Natural killer cell (primary cell): ENCODE measurements at regions not wholly inside any gene's neighbourhood (a gene's known extent, or its start where the extent isn't known, plus 50 kb on each side); places are given as distances from the start of the nearest gene placed in this dataset.
"Not testable (repeated sequence)": the region's sequence is repeated elsewhere in the genome, so short reads cannot be mapped to it uniquely, and the experiment has no call there.

Source experiments
- ATAC-seq, 3 donors: fragments of 150-1000 bp in 2 of 3; fragments of 200-7000 bp in 1 of 3; cut with Tn5 transposase; 1 replicate in 1 of 3; 2 replicates in 2 of 3; pipeline ENCODE4 v1.10.0; 2021; ENCODE audit warnings: mild to moderate bottlenecking in 2 of 3, moderate library complexity in 2 of 3
- DNase-seq, 2 donors: peaks; one replicate each; pipeline versions ENCODE4 v3.0.0 to v3.0.0-alpha.2; 2013 to 2021; ENCODE audit warnings: mixed read lengths in 1 of 2
- H3K27ac ChIP-seq: one replicate; pipeline ENCODE4 v1.5.1; 2013; ENCODE audit warnings: mild to moderate bottlenecking, low read length
- H3K27me3 ChIP-seq: one replicate; pipeline ENCODE4 v1.6.1; 2013; ENCODE audit warnings: low read length; ENCODE audit not compliant: control insufficient read depth, insufficient read depth
- H3K36me3 ChIP-seq: one replicate; pipeline ENCODE4 v1.6.1; 2013; ENCODE audit warnings: low read length; ENCODE audit not compliant: control insufficient read depth, insufficient read depth
- H3K4me1 ChIP-seq: one replicate; pipeline ENCODE4 v1.6.1; 2013; ENCODE audit warnings: low read length; ENCODE audit not compliant: control insufficient read depth, insufficient read depth
- H3K4me3 ChIP-seq: one replicate; pipeline ENCODE4 v1.5.1; 2013; ENCODE audit warnings: low read length
- H3K9me3 ChIP-seq: one replicate; pipeline ENCODE4 v1.6.1; 2013; ENCODE audit warnings: low read length; ENCODE audit not compliant: control insufficient read depth, insufficient read depth
- H3K27ac Mint-ChIP-seq, 2 donors: one replicate each; pipeline ENCODE4 v1.8.0; 2022; ENCODE audit warnings: mild to moderate bottlenecking in 2 of 2, mixed read lengths in 2 of 2, moderate library complexity in 1 of 2
- H3K27me3 Mint-ChIP-seq, 2 donors: one replicate each; pipeline ENCODE4 v1.8.0; 2022; ENCODE audit warnings: low read depth in 2 of 2, mixed read lengths in 2 of 2
- H3K36me3 Mint-ChIP-seq: one replicate; pipeline ENCODE4 v1.8.0; 2022; ENCODE audit warnings: mixed read lengths
- H3K4me1 Mint-ChIP-seq, 2 donors: one replicate each; pipeline ENCODE4 v1.8.0; 2022; ENCODE audit warnings: mixed read lengths in 2 of 2
- H3K4me3 Mint-ChIP-seq: one replicate; pipeline ENCODE4 v1.8.0; 2022; ENCODE audit warnings: mild to moderate bottlenecking, moderate library complexity, mixed read lengths
- H3K9me3 Mint-ChIP-seq, 2 donors: one replicate each; pipeline ENCODE4 v1.8.0; 2022; ENCODE audit warnings: mixed read lengths in 2 of 2
- WGBS: methylation state at CpG from one replicate; pipeline ENCODE4 v1.1.7; 2013; ENCODE audit warnings: missing lambda C conversion rate; ENCODE audit not compliant: insufficient coverage; 5-methylcytosine and 5-hydroxymethylcytosine counted together
- intact Hi-C: fragments of 100-400 bp; cut with micrococcal nuclease; formaldehyde crosslinking; loops from one replicate; pipeline ENCODE4 v1.14.2; 2022
- TF ChIP-seq, protein P1 (sequence below): fragments of 200-600 bp; IDR thresholded peaks from one replicate; pipeline ENCODE4 v1.8.0; 2022; ENCODE audit warnings: antibody characterized with exemption

DNA sequence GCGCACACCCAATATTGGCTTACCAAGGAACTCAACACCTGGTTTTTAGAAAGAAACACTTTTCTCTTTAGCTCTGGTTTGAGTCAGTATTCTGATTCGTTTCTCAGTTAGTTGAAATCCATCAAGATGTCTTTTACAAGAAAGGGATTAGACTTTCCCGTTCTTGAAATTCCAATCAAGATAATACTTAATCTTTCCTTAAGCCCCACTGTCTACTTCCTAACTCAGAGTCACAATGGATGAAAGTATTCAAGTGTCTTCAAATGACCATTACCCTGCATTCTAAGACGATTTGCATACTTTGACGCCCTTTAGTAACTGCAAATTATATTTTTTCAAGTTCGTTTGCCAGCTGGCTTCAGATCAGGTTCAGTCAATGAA is 189.8 kb downstream of the USP22 start:
- Histone ChIP-seq H3K27ac (no peak overlapping the region), H3K4me1 (peaks cover 12% of the 10 kb centered on the region), H3K27me3 (peaks cover 2% of the 10 kb centered on the region), H3K4me3 (no peak overlapping the region), H3K36me3 (no peaks in the 10 kb centered on the region), H3K9me3 (no peaks in the 10 kb centered on the region)
- intact Hi-C loops, result no loop called here
- ATAC-seq (no peak), DNase-seq (no peak)
- peak overlapping the region; percentile 83 for H3K4me3 Mint-ChIP-seq
- 26% methylated on average over 6 of the region's 6 CpGs for WGBS
- TF ChIP-seq, protein P1, sequence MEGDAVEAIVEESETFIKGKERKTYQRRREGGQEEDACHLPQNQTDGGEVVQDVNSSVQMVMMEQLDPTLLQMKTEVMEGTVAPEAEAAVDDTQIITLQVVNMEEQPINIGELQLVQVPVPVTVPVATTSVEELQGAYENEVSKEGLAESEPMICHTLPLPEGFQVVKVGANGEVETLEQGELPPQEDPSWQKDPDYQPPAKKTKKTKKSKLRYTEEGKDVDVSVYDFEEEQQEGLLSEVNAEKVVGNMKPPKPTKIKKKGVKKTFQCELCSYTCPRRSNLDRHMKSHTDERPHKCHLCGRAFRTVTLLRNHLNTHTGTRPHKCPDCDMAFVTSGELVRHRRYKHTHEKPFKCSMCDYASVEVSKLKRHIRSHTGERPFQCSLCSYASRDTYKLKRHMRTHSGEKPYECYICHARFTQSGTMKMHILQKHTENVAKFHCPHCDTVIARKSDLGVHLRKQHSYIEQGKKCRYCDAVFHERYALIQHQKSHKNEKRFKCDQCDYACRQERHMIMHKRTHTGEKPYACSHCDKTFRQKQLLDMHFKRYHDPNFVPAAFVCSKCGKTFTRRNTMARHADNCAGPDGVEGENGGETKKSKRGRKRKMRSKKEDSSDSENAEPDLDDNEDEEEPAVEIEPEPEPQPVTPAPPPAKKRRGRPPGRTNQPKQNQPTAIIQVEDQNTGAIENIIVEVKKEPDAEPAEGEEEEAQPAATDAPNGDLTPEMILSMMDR, result no peak
- H3K36me3 Mint-ChIP-seq, result no peaks in the 10 kb centered on the region
- no peaks in the 10 kb centered on the region for H3K9me3 Mint-ChIP-seq
- no peak overlapping the region for H3K27ac Mint-ChIP-seq
- peaks cover 9 to 17% of the 10 kb centered on the region in 2 donors for H3K4me1 Mint-ChIP-seq
- peaks cover 11 to 26% of the 10 kb centered on the region in 2 donors for H3K27me3 Mint-ChIP-seq

DNA sequence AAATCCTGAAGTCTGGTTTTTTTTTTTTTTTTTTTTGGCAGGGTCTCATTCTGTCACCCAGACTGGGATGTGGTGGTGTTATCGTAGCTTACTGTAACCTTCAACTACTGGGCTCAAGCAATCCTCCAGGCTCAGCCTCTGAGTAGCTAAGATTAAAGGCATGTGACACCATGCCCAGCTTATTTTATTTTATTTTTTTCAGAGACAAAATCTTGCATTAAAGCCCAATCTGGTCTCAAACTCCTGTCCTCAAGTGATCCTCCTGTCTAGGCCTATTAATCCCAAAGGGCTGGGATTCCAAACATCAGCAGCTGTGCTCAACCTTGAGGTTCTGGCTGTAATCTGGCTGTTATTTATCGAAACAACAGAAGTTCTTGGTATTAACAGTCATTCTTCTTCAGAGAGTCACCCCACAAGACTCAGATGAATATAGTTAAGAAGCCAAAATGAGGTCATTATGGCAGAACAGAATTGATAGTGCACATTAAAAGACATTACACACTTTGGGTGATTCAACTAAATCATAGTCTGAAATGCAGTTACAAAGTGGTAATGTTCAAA is 186.8 kb downstream of the USP22 start:
- H3K4me3 Mint-ChIP-seq, H3K9me3 ChIP-seq, H3K27me3 ChIP-seq, H3K9me3 Mint-ChIP-seq, ATAC-seq, H3K36me3 ChIP-seq, H3K27ac ChIP-seq, H3K36me3 Mint-ChIP-seq, DNase-seq, H3K4me3 ChIP-seq, intact Hi-C loops, H3K27ac Mint-ChIP-seq: not testable (repeated sequence)
- peaks cover 12% of the 10 kb centered on the region for H3K4me1 ChIP-seq
- Mint-ChIP-seq H3K4me1 (peaks cover 9 to 13% of the 10 kb centered on the region in 2 donors), H3K27me3 (peaks cover 11 to 26% of the 10 kb centered on the region in 2 donors)
- WGBS, result 72% methylated on average over 2 of the region's 2 CpGs

DNA sequence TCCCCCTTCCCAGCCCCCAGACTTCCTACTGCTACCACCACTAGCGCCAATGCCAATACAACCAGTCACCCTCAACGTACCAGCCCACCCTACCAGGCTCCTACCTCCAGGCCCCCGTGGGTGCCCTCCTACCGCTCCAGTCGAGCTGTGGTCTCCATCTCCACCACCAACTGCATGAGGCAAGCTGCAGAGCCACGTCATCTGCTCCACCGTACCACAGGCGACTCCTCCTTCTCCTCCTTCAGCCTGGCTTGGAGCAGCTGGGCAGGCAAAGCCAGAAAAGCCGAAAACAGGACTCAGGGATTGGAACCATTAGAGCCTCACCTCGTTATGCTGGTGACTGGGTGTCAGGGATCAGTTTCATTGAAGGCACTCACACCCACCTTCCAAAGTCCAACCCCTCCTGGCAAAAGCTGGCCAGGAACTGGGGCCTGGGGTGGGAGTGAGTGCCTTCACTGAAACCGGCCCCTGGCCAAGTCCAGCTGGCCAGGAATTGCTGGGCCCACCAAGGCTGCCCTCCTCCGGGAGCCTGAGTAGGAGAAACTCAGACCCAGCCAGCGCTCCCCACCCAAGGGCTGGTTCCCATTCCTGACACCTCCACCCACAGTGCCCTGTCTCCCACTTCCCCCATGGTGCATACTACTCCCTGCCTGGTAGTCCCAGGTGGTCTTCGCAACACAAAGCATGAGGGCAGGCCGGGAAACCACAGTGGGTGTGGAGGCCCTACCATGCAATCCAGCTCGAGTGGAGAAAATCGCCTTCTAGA is 176.2 kb downstream of the USP22 start:
- H3K36me3 ChIP-seq, H3K9me3 ChIP-seq, intact Hi-C loops, H3K27ac Mint-ChIP-seq, H3K27ac ChIP-seq, H3K4me1 Mint-ChIP-seq, H3K9me3 Mint-ChIP-seq, H3K27me3 ChIP-seq, H3K36me3 Mint-ChIP-seq, H3K4me3 ChIP-seq, H3K4me1 ChIP-seq, DNase-seq, H3K4me3 Mint-ChIP-seq, ATAC-seq: not testable (repeated sequence)
- H3K27me3 Mint-ChIP-seq, result peaks cover 11 to 14% of the 10 kb centered on the region in 2 donors
- WGBS, result 85% methylated on average over 16 of the region's 17 CpGs

DNA sequence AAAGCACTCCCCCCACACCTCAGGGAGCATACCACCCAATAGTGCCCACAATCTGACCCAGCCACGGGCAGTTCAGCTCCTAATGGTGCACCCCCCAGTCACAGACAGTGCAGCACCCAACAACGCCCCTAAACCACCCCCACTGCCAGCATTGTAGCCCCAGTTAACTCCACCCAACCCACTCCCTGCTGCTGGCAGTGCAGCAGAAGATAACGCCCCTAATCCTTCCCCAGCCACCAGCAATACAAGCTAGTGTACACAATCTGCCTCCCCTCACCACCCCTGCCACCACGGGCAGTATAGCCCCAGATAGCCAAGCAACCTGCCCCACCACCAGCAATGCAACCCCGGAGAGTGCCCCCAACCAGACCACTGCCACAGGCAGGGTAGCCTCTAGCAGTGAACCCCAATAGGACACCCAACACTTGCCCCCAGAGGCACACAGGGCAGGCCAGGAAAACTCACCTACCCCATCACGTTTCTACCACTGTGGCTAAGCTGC is 175.3 kb downstream of the USP22 start:
- ATAC-seq, H3K36me3 ChIP-seq, H3K4me3 ChIP-seq, intact Hi-C loops, H3K4me1 ChIP-seq, H3K9me3 ChIP-seq, H3K27ac Mint-ChIP-seq, H3K27me3 ChIP-seq, H3K4me3 Mint-ChIP-seq, H3K27me3 Mint-ChIP-seq, H3K4me1 Mint-ChIP-seq, H3K36me3 Mint-ChIP-seq, DNase-seq, H3K27ac ChIP-seq, H3K9me3 Mint-ChIP-seq: not testable (repeated sequence)
- WGBS, result 78% methylated on average over 6 of the region's 6 CpGs

DNA sequence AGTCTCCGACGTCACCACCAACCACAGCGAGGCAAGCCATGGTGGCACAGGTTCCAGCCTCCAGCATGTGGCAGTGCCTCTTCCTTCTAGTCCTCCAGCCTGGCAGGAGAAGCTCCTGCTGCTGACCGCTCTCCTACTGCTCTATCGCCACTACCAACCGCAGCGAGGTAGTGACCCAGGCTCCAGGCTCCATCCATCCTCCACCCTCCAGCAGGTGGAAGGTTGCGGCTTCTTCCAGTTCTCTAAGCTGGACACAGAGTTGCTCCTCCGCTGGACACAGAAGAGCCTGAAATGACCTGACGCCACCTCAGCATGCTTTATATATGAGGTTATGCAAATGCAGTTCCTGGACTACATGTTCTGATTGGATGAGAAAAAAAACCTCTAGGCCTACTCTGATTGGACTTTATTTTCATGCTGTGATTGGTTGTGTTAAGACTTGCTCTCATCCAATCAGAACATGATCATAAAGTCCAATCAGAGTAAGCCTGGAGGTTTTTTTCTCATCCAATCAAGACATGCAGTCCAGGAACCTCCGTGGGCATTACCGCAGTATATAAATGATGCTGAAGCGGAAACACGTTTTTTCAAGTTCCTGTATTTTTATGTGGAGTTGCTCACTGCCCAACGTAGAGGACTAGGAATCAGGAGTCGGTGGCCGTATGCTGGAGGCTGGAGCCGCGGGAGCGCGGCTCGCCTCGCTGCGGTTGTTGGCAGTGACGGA is 174.7 kb downstream of the USP22 start:
- H3K27ac Mint-ChIP-seq, DNase-seq, H3K9me3 ChIP-seq, H3K27me3 ChIP-seq, H3K4me1 Mint-ChIP-seq, ATAC-seq, H3K4me3 Mint-ChIP-seq, H3K4me1 ChIP-seq, H3K4me3 ChIP-seq, H3K27ac ChIP-seq, H3K36me3 Mint-ChIP-seq, intact Hi-C loops, H3K36me3 ChIP-seq, H3K9me3 Mint-ChIP-seq, H3K27me3 Mint-ChIP-seq: not testable (repeated sequence)
- 92% methylated on average over 23 of the region's 25 CpGs for WGBS

DNA sequence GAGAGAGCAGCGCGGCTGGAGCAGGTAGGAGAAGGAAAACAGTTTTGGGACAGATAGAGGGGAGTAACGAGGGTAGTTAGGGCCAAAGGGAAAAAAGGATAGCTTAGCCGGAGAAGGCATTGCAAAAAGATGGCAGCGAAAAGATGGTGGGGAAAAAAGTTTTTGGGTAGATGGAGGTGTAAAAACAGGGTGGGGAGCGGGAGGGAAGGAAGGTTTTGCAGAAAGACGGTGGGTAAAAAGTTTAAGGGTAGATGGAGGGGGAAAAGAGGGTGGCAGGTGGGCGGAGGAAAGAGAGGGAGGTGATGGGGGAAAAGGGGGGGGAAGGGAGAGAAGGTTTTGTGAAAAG is 174.2 kb downstream of the USP22 start:
- H3K4me1 Mint-ChIP-seq, H3K27me3 Mint-ChIP-seq, H3K27ac ChIP-seq, H3K9me3 Mint-ChIP-seq, H3K36me3 Mint-ChIP-seq, H3K27me3 ChIP-seq, DNase-seq, intact Hi-C loops, ATAC-seq, H3K9me3 ChIP-seq, H3K4me1 ChIP-seq, H3K36me3 ChIP-seq, H3K4me3 ChIP-seq, H3K4me3 Mint-ChIP-seq, H3K27ac Mint-ChIP-seq: not testable (repeated sequence)
- 90% methylated on average over 8 of the region's 8 CpGs for WGBS

DNA sequence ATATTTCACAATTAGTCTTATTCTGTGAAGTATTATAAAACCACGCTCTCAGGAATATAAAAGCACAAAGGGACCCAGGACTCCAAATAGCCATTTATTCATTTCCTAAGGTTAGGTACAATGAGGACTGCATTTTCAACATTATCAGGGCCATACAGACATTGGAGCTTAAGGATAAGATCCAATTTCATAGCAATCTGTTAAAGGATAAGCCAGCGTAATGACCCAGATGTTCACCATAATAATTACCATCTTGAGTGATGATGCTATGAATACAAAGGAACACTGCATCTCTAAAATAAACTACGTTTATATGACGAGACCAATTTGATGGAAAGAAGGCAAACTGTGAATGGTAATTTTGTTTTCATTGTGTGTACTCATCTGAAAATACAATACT is 169.6 kb downstream of the USP22 start:
- H3K27me3 ChIP-seq, H3K9me3 ChIP-seq, H3K27ac ChIP-seq, ATAC-seq, DNase-seq, H3K36me3 ChIP-seq, H3K36me3 Mint-ChIP-seq, H3K9me3 Mint-ChIP-seq, H3K4me3 Mint-ChIP-seq, intact Hi-C loops, H3K4me1 ChIP-seq, H3K4me3 ChIP-seq, H3K4me1 Mint-ChIP-seq, H3K27ac Mint-ChIP-seq: not testable (repeated sequence)
- 100% methylated on average over 2 of the region's 4 CpGs for WGBS
- peaks cover 12 to 32% of the 10 kb centered on the region in 2 donors for H3K27me3 Mint-ChIP-seq
